ENCODE measurements at regions not wholly inside any gene's neighbourhood (a gene's known extent, or its start where the extent isn't known, plus 50 kb on each side); places are given as distances from the start of the nearest gene placed in this dataset.
A peak's percentile ranks its signal among the peaks of the same experiment; 100 is the strongest.

DNA sequence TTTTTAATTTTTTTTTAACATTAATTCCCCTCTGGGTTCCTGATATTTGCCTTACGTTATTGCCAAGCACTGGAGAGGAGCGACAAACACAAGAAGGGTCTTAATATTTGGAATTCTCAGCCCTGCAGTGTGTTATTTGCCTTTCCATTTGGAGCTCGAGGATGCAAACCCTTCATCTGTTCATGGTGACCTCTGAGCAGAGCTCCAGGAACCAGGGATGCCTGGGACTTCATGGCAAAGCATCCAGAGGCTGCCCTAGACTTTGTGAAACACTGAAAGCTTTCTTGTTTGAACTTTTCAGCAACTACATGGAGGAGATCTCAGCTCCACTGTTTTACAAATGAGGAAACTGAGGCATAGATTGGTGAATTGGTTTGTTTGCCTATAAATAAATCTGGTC lies 254.2 kb downstream of the CBLN1 start:
- Histone ChIP-seq H3K27me3 (peaks cover 0 to 18% (median 0%) of the 10 kb centered on the region in 4 donors), H3K9me3 (no peaks in the 10 kb centered on the region), H3K27ac (replicated peaks in 1 of 4) (no peak overlapping the region), H3K4me3 (no peak overlapping the region), H3K4me1 (peaks cover 0 to 6% (median 0%) of the 10 kb centered on the region in 4 donors), H3K36me3 (no peaks in the 10 kb centered on the region)
- TF ChIP-seq EP300 (IDR thresholded peaks at IDR 0.05) (no peak), POLR2AphosphoS5 (IDR thresholded peaks at IDR 0.05) (no peak), POLR2A (IDR thresholded peaks at IDR 0.05; ENCODE audit: low read depth) (no peak)
- TF ChIP-seq, protein P1, sequence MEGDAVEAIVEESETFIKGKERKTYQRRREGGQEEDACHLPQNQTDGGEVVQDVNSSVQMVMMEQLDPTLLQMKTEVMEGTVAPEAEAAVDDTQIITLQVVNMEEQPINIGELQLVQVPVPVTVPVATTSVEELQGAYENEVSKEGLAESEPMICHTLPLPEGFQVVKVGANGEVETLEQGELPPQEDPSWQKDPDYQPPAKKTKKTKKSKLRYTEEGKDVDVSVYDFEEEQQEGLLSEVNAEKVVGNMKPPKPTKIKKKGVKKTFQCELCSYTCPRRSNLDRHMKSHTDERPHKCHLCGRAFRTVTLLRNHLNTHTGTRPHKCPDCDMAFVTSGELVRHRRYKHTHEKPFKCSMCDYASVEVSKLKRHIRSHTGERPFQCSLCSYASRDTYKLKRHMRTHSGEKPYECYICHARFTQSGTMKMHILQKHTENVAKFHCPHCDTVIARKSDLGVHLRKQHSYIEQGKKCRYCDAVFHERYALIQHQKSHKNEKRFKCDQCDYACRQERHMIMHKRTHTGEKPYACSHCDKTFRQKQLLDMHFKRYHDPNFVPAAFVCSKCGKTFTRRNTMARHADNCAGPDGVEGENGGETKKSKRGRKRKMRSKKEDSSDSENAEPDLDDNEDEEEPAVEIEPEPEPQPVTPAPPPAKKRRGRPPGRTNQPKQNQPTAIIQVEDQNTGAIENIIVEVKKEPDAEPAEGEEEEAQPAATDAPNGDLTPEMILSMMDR (IDR thresholded peaks at IDR 0.05): no peak
- intact Hi-C loops (cut with DNase I): no loop called here
- WGBS: 77% methylated on average over 3 of the region's 3 CpGs
- peak; percentile 55 for DNase-seq (ENCODE audit: extremely low spot score)

DNA sequence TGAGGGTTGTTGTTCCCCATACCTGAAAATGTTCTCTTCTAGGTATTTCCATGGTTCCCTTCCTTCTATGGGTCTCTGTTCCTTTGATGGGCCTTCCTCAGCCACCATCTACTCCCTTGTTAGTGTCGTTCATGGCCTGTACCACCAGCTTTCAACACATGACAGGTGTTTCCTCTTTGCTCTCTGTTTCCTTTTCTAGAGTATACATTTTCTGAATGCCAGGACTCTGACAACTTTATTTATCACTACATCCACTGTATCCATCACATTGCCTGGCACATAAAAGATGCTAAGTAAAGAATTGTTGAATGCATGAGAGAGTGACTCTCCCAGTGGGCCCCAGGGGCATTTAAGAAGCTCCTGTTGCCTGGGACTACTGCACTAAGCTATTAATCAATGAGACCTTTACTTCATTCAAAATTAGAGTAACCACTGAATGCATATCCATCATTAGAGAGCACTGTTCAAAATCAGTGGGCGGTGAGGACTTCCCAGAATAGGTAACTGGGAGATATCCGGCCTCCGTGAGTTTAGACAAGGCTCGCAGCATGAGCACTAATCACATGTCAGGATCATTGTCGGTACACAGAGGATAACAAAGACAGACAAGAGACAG lies 255.0 kb downstream of the CBLN1 start:
- DNase-seq (ENCODE audit: extremely low spot score): no peak
- TF ChIP-seq POLR2A (IDR thresholded peaks at IDR 0.05; ENCODE audit: low read depth) (no peak), EP300 (IDR thresholded peaks at IDR 0.05) (no peak), POLR2AphosphoS5 (IDR thresholded peaks at IDR 0.05) (no peak)
- TF ChIP-seq, protein P1 (IDR thresholded peaks at IDR 0.05): no peak
- Histone ChIP-seq H3K9me3 (no peaks in the 10 kb centered on the region), H3K4me1 (peaks cover 0 to 6% (median 0%) of the 10 kb centered on the region in 4 donors), H3K27me3 (peaks cover 0 to 18% (median 0%) of the 10 kb centered on the region in 4 donors), H3K27ac (replicated peaks in 1 of 4) (no peak overlapping the region), H3K36me3 (no peaks in the 10 kb centered on the region), H3K4me3 (no peak overlapping the region)
- WGBS: 76% methylated on average over 6 of the region's 6 CpGs
- intact Hi-C loops (cut with DNase I): no loop called here

DNA sequence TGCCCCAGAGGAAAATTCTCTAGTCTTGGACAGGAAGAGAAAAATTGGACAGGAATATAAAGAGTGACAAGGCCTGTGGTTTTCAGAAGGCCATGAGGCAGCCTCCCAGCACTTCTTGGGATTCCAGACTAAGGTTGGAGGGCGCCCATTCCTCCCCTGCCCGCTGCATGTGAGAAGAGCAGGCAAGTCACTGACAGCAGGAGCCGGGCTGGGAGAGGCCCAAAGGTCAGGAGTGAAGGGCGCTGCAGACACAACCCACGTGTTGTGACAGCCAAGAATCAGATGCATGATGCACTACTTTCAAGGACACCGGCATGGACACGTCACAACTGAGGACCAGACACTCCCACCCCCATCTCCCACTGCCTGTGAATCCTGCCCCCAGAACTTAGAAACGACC lies 256.7 kb downstream of the CBLN1 start:
- WGBS: 70% methylated on average over 7 of the region's 8 CpGs
- Histone ChIP-seq H3K27me3 (peaks cover 0 to 26% (median 3%) of the 10 kb centered on the region in 4 donors), H3K4me3 (no peak overlapping the region), H3K27ac (replicated peaks in 1 of 4) (no peak overlapping the region), H3K4me1 (peaks cover 0 to 6% (median 0%) of the 10 kb centered on the region in 4 donors), H3K36me3 (no peaks in the 10 kb centered on the region), H3K9me3 (no peaks in the 10 kb centered on the region)
- peak; percentile 82 for DNase-seq (ENCODE audit: extremely low spot score)
- intact Hi-C loops (cut with DNase I): no loop called here
- TF ChIP-seq, protein P1 (IDR thresholded peaks at IDR 0.05): no peak
- TF ChIP-seq POLR2A (IDR thresholded peaks at IDR 0.05; ENCODE audit: low read depth) (no peak), EP300 (IDR thresholded peaks at IDR 0.05) (no peak)

DNA sequence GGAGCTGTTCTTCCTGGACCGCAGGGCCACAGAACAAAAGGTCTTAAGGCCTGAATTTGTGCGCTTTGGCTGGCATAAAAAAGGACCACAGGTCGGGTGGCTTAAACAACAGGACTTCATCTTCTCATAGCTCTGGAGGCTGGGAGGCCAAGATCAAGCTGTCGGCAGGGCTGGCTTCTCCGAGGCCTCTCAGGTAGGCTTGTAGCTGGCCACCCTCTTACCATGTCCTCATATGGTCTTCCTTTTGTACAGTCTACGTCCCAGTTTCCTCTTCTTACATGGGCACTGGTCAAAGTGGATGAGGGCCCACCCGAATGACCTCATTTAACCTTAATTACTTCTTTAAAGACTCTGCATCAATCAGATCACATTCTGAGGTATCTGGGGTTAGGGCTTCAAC lies 257.6 kb downstream of the CBLN1 start:
- peaks cover 0 to 31% (median 3%) of the 10 kb centered on the region in 4 donors for H3K27me3 ChIP-seq
- no peaks in the 10 kb centered on the region for H3K9me3 ChIP-seq
- TF ChIP-seq POLR2A (IDR thresholded peaks at IDR 0.05; ENCODE audit: low read depth): no peak
- TF ChIP-seq, protein P1 (IDR thresholded peaks at IDR 0.05): no peak
- no peak for TF ChIP-seq POLR2AphosphoS5 (IDR thresholded peaks at IDR 0.05)
- no peak for TF ChIP-seq EP300 (IDR thresholded peaks at IDR 0.05)
- 94% methylated on average over 5 of the region's 7 CpGs for WGBS
- no peak overlapping the region for H3K27ac ChIP-seq (replicated peaks in 1 of 4)
- H3K36me3 ChIP-seq: no peaks in the 10 kb centered on the region
- peak; percentile 82 for DNase-seq (ENCODE audit: extremely low spot score)
- no peak overlapping the region for H3K4me3 ChIP-seq
- intact Hi-C loops (cut with DNase I): no loop called here
- peaks cover 0 to 6% (median 0%) of the 10 kb centered on the region in 4 donors for H3K4me1 ChIP-seq

DNA sequence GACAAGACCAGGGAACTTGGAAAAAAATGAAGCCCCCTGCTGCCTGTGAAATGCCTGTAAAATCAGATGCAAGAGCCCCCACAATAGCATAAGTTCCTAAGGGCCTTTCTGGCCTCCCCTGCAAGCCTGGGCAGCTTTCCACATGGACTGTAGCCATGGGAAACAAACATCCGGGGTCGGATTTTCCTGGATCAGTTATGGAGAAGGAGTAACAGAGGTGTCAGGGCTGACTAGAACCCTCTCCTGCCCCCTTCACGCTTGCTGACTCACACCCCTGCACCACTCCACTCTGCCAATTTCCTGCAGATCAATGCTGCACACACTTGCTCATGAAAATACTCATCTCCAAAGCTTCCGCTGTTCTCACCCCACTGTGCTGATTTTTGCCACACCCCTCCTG lies 258.6 kb downstream of the CBLN1 start:
- H3K4me1 ChIP-seq: peaks cover 0 to 6% (median 0%) of the 10 kb centered on the region in 4 donors
- H3K36me3 ChIP-seq: no peaks in the 10 kb centered on the region
- WGBS: 17% methylated on average over 4 of the region's 4 CpGs
- peaks cover 0 to 36% (median 3%) of the 10 kb centered on the region in 4 donors for H3K27me3 ChIP-seq
- H3K27ac ChIP-seq (replicated peaks in 1 of 4): no peak overlapping the region
- no peak overlapping the region for H3K4me3 ChIP-seq
- no peaks in the 10 kb centered on the region for H3K9me3 ChIP-seq
- TF ChIP-seq EP300 (IDR thresholded peaks at IDR 0.05): no peak
- TF ChIP-seq, protein P1 (IDR thresholded peaks at IDR 0.05): no peak
- TF ChIP-seq POLR2A (IDR thresholded peaks at IDR 0.05; ENCODE audit: low read depth): no peak
- no peak for TF ChIP-seq POLR2AphosphoS5 (IDR thresholded peaks at IDR 0.05)
- DNase-seq (ENCODE audit: extremely low spot score): no peak
- intact Hi-C loops (cut with DNase I): no loop called here
